ENCODE measurements at regions not wholly inside any gene's neighbourhood (a gene's known extent, or its start where the extent isn't known, plus 50 kb on each side); places are given as distances from the start of the nearest gene placed in this dataset.
"Not testable (repeated sequence)": the region's sequence is repeated elsewhere in the genome, so short reads cannot be mapped to it uniquely, and the experiment has no call there.

- not testable (repeated sequence) for DNase-seq
Measured at GRCh38 chr10:131823601-131824099, 77.2 kb upstream of the PPP2R2D start.

- DNase-seq, result no peak
Measured at GRCh38 chr10:131824371-131825149, 76.2 kb upstream of the PPP2R2D start.

GRCh38 chr10:131825150-131825848 lies 75.5 kb upstream of the PPP2R2D start:
- DNase-seq, result no peak

- DNase-seq, result no peak
Measured at GRCh38 chr10:131825960-131826650, 74.7 kb upstream of the PPP2R2D start.

- no peak for DNase-seq
Measured at GRCh38 chr10:131829156-131829930, 71.5 kb upstream of the PPP2R2D start.

- DNase-seq, result no peak
Measured at GRCh38 chr10:131830446-131831130, 70.2 kb upstream of the PPP2R2D start.

GRCh38 chr10:131831561-131831960 lies 69.2 kb upstream of the PPP2R2D start:
- DNase-seq, result no peak

GRCh38 chr10:131832056-131832685 lies 68.6 kb upstream of the PPP2R2D start:
- no peak for DNase-seq

GRCh38 chr10:131833013-131833412 lies 67.8 kb upstream of the PPP2R2D start:
- no peak for DNase-seq

- DNase-seq, result no peak
Measured at GRCh38 chr10:131833446-131834080, 67.2 kb upstream of the PPP2R2D start.

- DNase-seq, result no peak
Measured at GRCh38 chr10:131834152-131834810, 66.5 kb upstream of the PPP2R2D start.

- DNase-seq, result no peak
Measured at GRCh38 chr10:131838966-131839742, 61.7 kb upstream of the PPP2R2D start.

GRCh38 chr10:131839880-131840787 lies 60.7 kb upstream of the PPP2R2D start:
- DNase-seq, result not testable (repeated sequence)

GRCh38 chr10:131840788-131841118 lies 60.1 kb upstream of the PPP2R2D start:
- no peak for DNase-seq

- DNase-seq, result no peak
Measured at GRCh38 chr10:131841131-131841660, 59.6 kb upstream of the PPP2R2D start.

- DNase-seq, result no peak
Measured at GRCh38 chr10:131841661-131842139, 59.1 kb upstream of the PPP2R2D start.

GRCh38 chr10:131842351-131843088 lies 58.3 kb upstream of the PPP2R2D start:
- no peak for DNase-seq
